Mesenchymal stem cell (in vitro differentiated cells and primary cell): ENCODE measurements at regions not wholly inside any gene's neighbourhood (a gene's known extent, or its start where the extent isn't known, plus 50 kb on each side); places are given as distances from the start of the nearest gene placed in this dataset.
"Not testable (repeated sequence)": the region's sequence is repeated elsewhere in the genome, so short reads cannot be mapped to it uniquely, and the experiment has no call there.

Experiments used
- DNase-seq: peaks from one replicate; pipeline ENCODE4 v3.0.0-alpha.2; 2013
- H2AFZ ChIP-seq: one replicate; pipeline ENCODE4 v1.6.1; 2013; ENCODE audit warnings: low read depth, mild to moderate bottlenecking, control low read depth, inconsistent platforms, low read length, moderate library complexity
- H2AK5ac ChIP-seq: 2 replicates; pipeline ENCODE4 v1.6.1; 2013; ENCODE audit warnings: low read length, moderate library complexity, mild to moderate bottlenecking, inconsistent platforms; ENCODE audit not compliant: severe bottlenecking
- H2BK120ac ChIP-seq: one replicate; pipeline ENCODE4 v1.6.1; 2013; ENCODE audit warnings: low read depth, mild to moderate bottlenecking, inconsistent platforms, low read length, moderate library complexity
- H2BK12ac ChIP-seq, 2 experiments: one replicate each; pipeline ENCODE4 v1.6.1; 2013; ENCODE audit warnings: inconsistent platforms in 2 of 2, low read length in 2 of 2, mild to moderate bottlenecking in 2 of 2, moderate library complexity in 2 of 2, control low read depth in 1 of 2
- H2BK15ac ChIP-seq: one replicate; pipeline ENCODE4 v1.6.1; 2013; ENCODE audit warnings: mild to moderate bottlenecking, low read depth, inconsistent platforms; ENCODE audit not compliant: poor library complexity, severe bottlenecking
- H2BK5ac ChIP-seq: 2 replicates; pipeline ENCODE4 v1.6.1; 2013; ENCODE audit warnings: low read depth, mild to moderate bottlenecking, low read length, control low read depth, inconsistent platforms; ENCODE audit not compliant: poor library complexity, severe bottlenecking
- H3K14ac ChIP-seq, 2 experiments: one replicate each; pipeline ENCODE4 v1.6.1; 2013; ENCODE audit warnings: inconsistent platforms in 2 of 2, low read length in 2 of 2, control low read depth in 1 of 2, mild to moderate bottlenecking in 1 of 2, moderate library complexity in 1 of 2
- H3K18ac ChIP-seq, 2 experiments: one replicate each; pipeline ENCODE4 v1.6.1; 2013; ENCODE audit warnings: inconsistent platforms in 2 of 2, low read length in 2 of 2, control low read depth in 1 of 2, low read depth in 1 of 2, mild to moderate bottlenecking in 1 of 2
- H3K23ac ChIP-seq, 2 experiments: one replicate each; pipeline ENCODE4 v1.6.1; 2013; ENCODE audit warnings: inconsistent platforms in 2 of 2, low read length in 2 of 2, mild to moderate bottlenecking in 2 of 2, moderate library complexity in 2 of 2, control low read depth in 1 of 2
- H3K27ac ChIP-seq: 2 replicates; pipeline ENCODE4 v1.5.1; 2013; ENCODE audit warnings: mild to moderate bottlenecking, moderate library complexity, low read length, control low read depth, inconsistent platforms; ENCODE audit not compliant: poor library complexity, severe bottlenecking
- H3K27me3 ChIP-seq, 2 experiments: 2 replicates each; pipeline versions ENCODE4 v1.6.1 to v1.7.0; 2013; ENCODE audit warnings: low read length in 2 of 2, mild to moderate bottlenecking in 2 of 2, moderate library complexity in 2 of 2, control low read depth in 1 of 2, inconsistent platforms in 1 of 2; ENCODE audit not compliant: control insufficient read depth in 1 of 2, insufficient read depth in 1 of 2
- H3K36me3 ChIP-seq, 2 experiments: 2 replicates each; pipeline versions ENCODE4 v1.6.1 to v1.7.0; 2013; ENCODE audit warnings: low read length in 2 of 2, control low read depth in 1 of 2, inconsistent platforms in 1 of 2, low read depth in 1 of 2, mild to moderate bottlenecking in 1 of 2; ENCODE audit not compliant: insufficient read depth in 2 of 2, control insufficient read depth in 1 of 2
- H3K4ac ChIP-seq, 2 experiments: one replicate each; pipeline ENCODE4 v1.6.1; 2013; ENCODE audit warnings: inconsistent platforms in 2 of 2, low read length in 2 of 2, mild to moderate bottlenecking in 2 of 2, moderate library complexity in 2 of 2, control low read depth in 1 of 2, low read depth in 1 of 2
- H3K4me1 ChIP-seq: 2 replicates; pipeline ENCODE4 v1.6.1; 2013; ENCODE audit warnings: low read depth, low read length, control low read depth; ENCODE audit not compliant: control insufficient read depth, insufficient read depth
- H3K4me2 ChIP-seq: 2 replicates; pipeline ENCODE4 v1.6.1; 2013; ENCODE audit warnings: low read length, mild to moderate bottlenecking, inconsistent platforms; ENCODE audit not compliant: poor library complexity, severe bottlenecking
- H3K4me3 ChIP-seq, 2 experiments: 2 replicates each; pipeline versions ENCODE4 v1.5.1 to v1.7.0; 2013; ENCODE audit warnings: low read length in 2 of 2, mild to moderate bottlenecking in 2 of 2, control low read depth in 1 of 2, low read depth in 1 of 2; ENCODE audit not compliant: insufficient read depth in 1 of 2
- H3K79me1 ChIP-seq: replicated peaks from 2 replicates; pipeline ENCODE4 v1.6.1; 2013; ENCODE audit warnings: mild to moderate bottlenecking, control low read depth, low read length, inconsistent platforms; ENCODE audit not compliant: poor library complexity, severe bottlenecking
- H3K9ac ChIP-seq: 2 replicates; pipeline ENCODE4 v1.7.0; 2013; ENCODE audit warnings: mild to moderate bottlenecking, low read length, moderate library complexity
- H3K9me3 ChIP-seq: 2 replicates; pipeline ENCODE4 v1.7.0; 2013; ENCODE audit warnings: mild to moderate bottlenecking, low read length; ENCODE audit not compliant: control insufficient read depth
- H4K8ac ChIP-seq: one replicate; pipeline ENCODE4 v1.6.1; 2013; ENCODE audit warnings: inconsistent platforms, mild to moderate bottlenecking, low read length, moderate library complexity
- H4K91ac ChIP-seq: one replicate; pipeline ENCODE4 v1.6.1; 2013; ENCODE audit warnings: mild to moderate bottlenecking, low read length, inconsistent platforms
- WGBS: methylation state at CpG from one replicate; pipeline ENCODE4 v1.1.7; 2013; ENCODE audit warnings: mixed read lengths; 5-methylcytosine and 5-hydroxymethylcytosine counted together

DNA sequence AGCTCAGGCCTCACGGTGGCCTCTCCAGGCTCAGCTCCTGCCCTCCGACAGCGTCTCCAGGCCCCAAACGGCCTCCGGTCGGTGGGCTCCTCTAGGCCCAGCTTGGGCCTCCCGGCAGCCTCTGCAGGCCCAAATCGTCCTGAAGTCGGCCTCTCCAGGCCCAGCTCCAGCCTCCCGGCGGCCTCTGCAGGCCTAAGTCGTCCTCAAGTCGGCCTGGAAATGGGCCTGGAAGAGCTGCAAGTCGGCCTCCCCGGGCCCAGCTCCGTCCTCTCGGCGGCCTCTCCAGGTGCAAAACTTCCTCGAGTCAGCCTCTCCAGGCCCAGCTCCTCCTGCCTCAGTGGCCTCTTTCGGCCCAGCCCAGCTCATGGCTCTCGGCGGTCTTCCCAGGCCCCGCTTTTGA lies 156.2 kb upstream of the CDK13 start:
- H3K79me1 ChIP-seq, H2BK12ac ChIP-seq: not testable (repeated sequence)
- WGBS: 97% methylated on average over 22 of the region's 23 CpGs

DNA sequence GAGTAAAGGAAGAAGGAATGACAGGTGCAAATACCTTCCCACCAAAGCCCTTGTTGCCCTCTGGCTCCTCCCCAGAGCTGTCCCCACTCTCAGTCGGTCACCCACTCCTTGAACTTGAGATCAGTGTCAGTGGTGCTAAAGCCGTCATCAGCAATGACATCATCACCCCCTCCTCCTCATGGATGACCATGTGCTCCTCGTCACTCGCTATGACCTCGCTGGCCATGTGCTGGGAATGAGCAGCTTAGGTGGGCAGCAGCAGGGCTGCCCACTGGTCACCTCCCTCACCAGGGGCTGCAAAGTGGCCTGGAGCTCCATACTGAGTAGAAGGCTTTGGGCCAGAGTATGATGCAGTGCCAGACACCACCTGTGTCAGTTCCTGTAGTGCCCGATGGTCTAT lies 153.1 kb upstream of the CDK13 start:
- DNase-seq, H2BK5ac ChIP-seq, H3K79me1 ChIP-seq, H4K8ac ChIP-seq, H3K4ac ChIP-seq, H3K14ac ChIP-seq, H3K27me3 ChIP-seq, H3K9ac ChIP-seq, H3K4me2 ChIP-seq, H3K23ac ChIP-seq, H3K4me3 ChIP-seq, H2BK120ac ChIP-seq, H3K27ac ChIP-seq, H4K91ac ChIP-seq, H2BK15ac ChIP-seq, H3K9me3 ChIP-seq, H3K18ac ChIP-seq, H2BK12ac ChIP-seq, H3K4me1 ChIP-seq, H2AK5ac ChIP-seq, H2AFZ ChIP-seq: not testable (repeated sequence)
- 93% methylated on average over 4 of the region's 6 CpGs for WGBS
- peaks cover under 1 to 15% of the 10 kb centered on the region in 2 experiments for H3K36me3 ChIP-seq

More for the DNA sequence above, 156.2 kb upstream of the CDK13 start:
- not testable (repeated sequence) for DNase-seq, H3K4me1 ChIP-seq, H3K4me3 ChIP-seq, H3K18ac ChIP-seq, H4K91ac ChIP-seq, H4K8ac ChIP-seq, H3K27ac ChIP-seq, H3K4me2 ChIP-seq, H3K23ac ChIP-seq, H2BK5ac ChIP-seq, H2BK15ac ChIP-seq, H2AK5ac ChIP-seq, H3K9ac ChIP-seq, H3K27me3 ChIP-seq, H3K4ac ChIP-seq, H3K14ac ChIP-seq, H2BK120ac ChIP-seq, H3K9me3 ChIP-seq, H2AFZ ChIP-seq
- H3K36me3 ChIP-seq: peaks cover 9 to 22% of the 10 kb centered on the region in 2 experiments

DNA sequence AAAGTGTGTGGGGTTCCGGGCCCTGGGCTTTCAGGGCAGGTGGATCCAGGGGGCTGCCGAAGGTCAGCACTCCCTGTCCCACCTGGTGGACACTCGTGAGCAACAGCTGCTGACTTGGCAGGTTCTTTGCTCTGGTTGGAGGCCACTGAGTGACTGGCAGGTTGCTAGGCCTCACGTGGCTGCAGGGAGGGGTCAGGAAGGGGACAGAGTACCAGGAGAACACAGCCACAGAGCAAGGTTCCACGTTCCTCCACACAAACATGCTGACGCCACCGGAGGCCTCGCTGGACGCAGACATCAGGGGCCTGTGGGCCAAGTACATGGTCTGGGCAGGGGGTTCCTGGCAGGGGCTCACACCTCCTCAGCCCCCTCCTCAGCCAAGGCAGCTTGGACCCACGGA lies 152.0 kb upstream of the CDK13 start:
- H3K27me3 ChIP-seq, H2BK15ac ChIP-seq, H2BK120ac ChIP-seq, H3K79me1 ChIP-seq, H2AK5ac ChIP-seq, H3K9me3 ChIP-seq, H3K4me3 ChIP-seq, H3K36me3 ChIP-seq, H3K14ac ChIP-seq, H3K9ac ChIP-seq, H2AFZ ChIP-seq, H3K4ac ChIP-seq, H4K8ac ChIP-seq, H3K27ac ChIP-seq, H4K91ac ChIP-seq, H2BK12ac ChIP-seq, DNase-seq, H3K23ac ChIP-seq, H3K4me1 ChIP-seq, H2BK5ac ChIP-seq, H3K18ac ChIP-seq, H3K4me2 ChIP-seq: not testable (repeated sequence)
- 60% methylated on average over 2 of the region's 10 CpGs for WGBS

DNA sequence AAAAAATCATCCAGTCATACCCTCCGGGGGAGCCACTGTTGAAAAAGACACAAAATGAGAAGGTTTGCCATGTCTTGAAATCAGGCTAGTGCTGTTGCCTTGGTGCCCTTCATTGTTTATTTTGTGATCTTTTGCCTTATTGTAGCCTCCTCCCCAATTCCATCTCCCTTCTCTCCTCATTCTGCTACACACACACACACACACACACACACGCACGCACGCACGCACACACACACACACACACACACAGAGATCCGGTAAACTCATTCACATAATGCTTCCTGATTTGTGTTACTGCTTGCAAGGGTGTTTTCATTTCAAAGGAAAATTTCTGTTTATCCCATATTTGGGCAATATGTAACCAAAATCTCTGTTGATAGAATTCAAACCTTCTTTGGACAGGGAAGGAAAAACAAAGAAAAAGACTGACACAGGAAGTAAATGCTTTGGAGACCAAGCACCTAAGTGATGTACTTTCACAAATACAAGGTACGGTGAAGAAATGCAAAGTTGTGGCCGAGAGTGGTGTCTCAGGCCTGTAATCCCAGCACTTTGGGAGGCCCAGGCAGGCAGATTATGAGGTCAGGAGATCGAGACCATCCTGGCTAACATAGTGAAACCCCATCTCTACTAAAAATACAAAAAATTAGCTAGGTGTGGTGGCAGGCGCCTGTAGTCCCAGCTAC lies 141.1 kb upstream of the CDK13 start:
- Histone ChIP-seq H3K36me3 (no peaks in the 10 kb centered on the region), H3K4me3 (no peak overlapping the region), H3K4me2 (no peak overlapping the region), H3K9me3 (no peaks in the 10 kb centered on the region), H4K8ac (no peak overlapping the region), H2AFZ (no peak overlapping the region), H3K27me3 (peaks cover under 1 to 11% of the 10 kb centered on the region in 2 experiments), H3K23ac (no peak overlapping the region), H3K18ac (no peak overlapping the region), H2BK12ac (no peak overlapping the region), H2BK15ac (no peak overlapping the region), H4K91ac (no peak overlapping the region), H3K4me1 (no peaks in the 10 kb centered on the region), H2BK5ac (no peak overlapping the region), H3K79me1 (no peaks in the 10 kb centered on the region), H2AK5ac (no peak overlapping the region), H2BK120ac (no peak overlapping the region), H3K4ac (no peak overlapping the region), H3K27ac (no peak overlapping the region), H3K14ac (no peak overlapping the region), H3K9ac (no peak overlapping the region)
- WGBS: 93% methylated on average over 5 of the region's 10 CpGs
- no peak for DNase-seq
